ENCODE measurements at regions not wholly inside any gene's neighbourhood (a gene's known extent, or its start where the extent isn't known, plus 50 kb on each side); places are given as distances from the start of the nearest gene placed in this dataset.
A peak's percentile ranks its signal among the peaks of the same experiment; 100 is the strongest.
"Not testable (repeated sequence)": the region's sequence is repeated elsewhere in the genome, so short reads cannot be mapped to it uniquely, and the experiment has no call there.

- no peaks in the 10 kb centered on the region for H3K36me3 Mint-ChIP-seq
- no peaks in the 10 kb centered on the region for H3K9me3 Mint-ChIP-seq
- no peak overlapping the region for H3K4me3 Mint-ChIP-seq
- ATAC-seq (no peak), DNase-seq (ENCODE audit: low spot score in 2 of 2) (no peak)
- H3K27ac Mint-ChIP-seq, result no peak overlapping the region
- H3K4me1 Mint-ChIP-seq, result peaks cover 5% of the 10 kb centered on the region
Measured at GRCh38 chr3:72080800-72081199, 295.9 kb upstream of the PROK2 start.

GRCh38 chr3:72080095-72080494 is 295.1 kb upstream of the PROK2 start:
- Mint-ChIP-seq H3K36me3 (no peaks in the 10 kb centered on the region), H3K9me3 (peaks cover 6% of the 10 kb centered on the region), H3K4me1 (peaks cover 5% of the 10 kb centered on the region), H3K27ac (no peak overlapping the region), H3K4me3 (no peak overlapping the region)
- DNase-seq (ENCODE audit: low spot score in 2 of 2) (no peak), ATAC-seq (no peak)

GRCh38 chr3:72079369-72079872 is 294.5 kb upstream of the PROK2 start:
- no peak overlapping the region for H3K4me3 Mint-ChIP-seq
- no peak for DNase-seq (ENCODE audit: low spot score in 2 of 2)
- peaks cover 8% of the 10 kb centered on the region for H3K9me3 Mint-ChIP-seq
- peaks cover 5% of the 10 kb centered on the region for H3K4me1 Mint-ChIP-seq
- peak; percentile 42 for ATAC-seq
- H3K27ac Mint-ChIP-seq, result no peak overlapping the region
- no peaks in the 10 kb centered on the region for H3K36me3 Mint-ChIP-seq

- peaks cover 8% of the 10 kb centered on the region for H3K9me3 Mint-ChIP-seq
- no peak for DNase-seq (ENCODE audit: low spot score in 2 of 2)
- peaks cover 5% of the 10 kb centered on the region for H3K4me1 Mint-ChIP-seq
- H3K4me3 Mint-ChIP-seq, result no peak overlapping the region
- no peaks in the 10 kb centered on the region for H3K36me3 Mint-ChIP-seq
- no peak overlapping the region for H3K27ac Mint-ChIP-seq
- peak; percentile 34 for ATAC-seq
Measured at GRCh38 chr3:72078676-72079368, 293.9 kb upstream of the PROK2 start.

- H3K36me3 Mint-ChIP-seq, result no peaks in the 10 kb centered on the region
- H3K27ac Mint-ChIP-seq, result no peak overlapping the region
- peaks cover 8% of the 10 kb centered on the region for H3K9me3 Mint-ChIP-seq
- no peak for DNase-seq (ENCODE audit: low spot score in 2 of 2)
- H3K4me1 Mint-ChIP-seq, result peaks cover 5% of the 10 kb centered on the region
- no peak for ATAC-seq
- no peak overlapping the region for H3K4me3 Mint-ChIP-seq
Measured at GRCh38 chr3:72077473-72078259, 292.7 kb upstream of the PROK2 start.

GRCh38 chr3:72075848-72076247 is 290.9 kb upstream of the PROK2 start:
- ATAC-seq, result not testable (repeated sequence)

GRCh38 chr3:72071624-72072023 is 286.7 kb upstream of the PROK2 start:
- no peak for DNase-seq (ENCODE audit: low spot score in 2 of 2)
- Mint-ChIP-seq H3K4me1 (no peaks in the 10 kb centered on the region), H3K36me3 (no peaks in the 10 kb centered on the region), H3K4me3 (no peak overlapping the region), H3K9me3 (peaks cover 8% of the 10 kb centered on the region), H3K27ac (no peak overlapping the region)
- ATAC-seq, result no peak

More at GRCh38 chr3:72075848-72076247, 290.9 kb upstream of the PROK2 start:
- not testable (repeated sequence) for H3K4me1 Mint-ChIP-seq; H3K36me3 Mint-ChIP-seq; H3K4me3 Mint-ChIP-seq; H3K9me3 Mint-ChIP-seq; DNase-seq (ENCODE audit: low spot score in 2 of 2); H3K27ac Mint-ChIP-seq

GRCh38 chr3:72070005-72070404 is 285.1 kb upstream of the PROK2 start:
- H3K4me1 Mint-ChIP-seq, result no peaks in the 10 kb centered on the region
- no peak overlapping the region for H3K27ac Mint-ChIP-seq
- no peaks in the 10 kb centered on the region for H3K36me3 Mint-ChIP-seq
- H3K9me3 Mint-ChIP-seq, result peaks cover under 1% of the 10 kb centered on the region
- no peak for ATAC-seq
- DNase-seq (ENCODE audit: low spot score in 2 of 2), result no peak
- no peak overlapping the region for H3K4me3 Mint-ChIP-seq

GRCh38 chr3:72069543-72069942 is 284.6 kb upstream of the PROK2 start:
- Mint-ChIP-seq H3K9me3 (no peaks in the 10 kb centered on the region), H3K4me1 (no peaks in the 10 kb centered on the region), H3K36me3 (no peaks in the 10 kb centered on the region), H3K4me3 (no peak overlapping the region), H3K27ac (no peak overlapping the region)
- no peak for DNase-seq (ENCODE audit: low spot score in 2 of 2)
- no peak for ATAC-seq

- ATAC-seq, result no peak
- H3K27ac Mint-ChIP-seq, result no peak overlapping the region
- DNase-seq (ENCODE audit: low spot score in 2 of 2), result no peak
- peaks cover 4% of the 10 kb centered on the region for H3K9me3 Mint-ChIP-seq
- no peaks in the 10 kb centered on the region for H3K4me1 Mint-ChIP-seq
- no peaks in the 10 kb centered on the region for H3K36me3 Mint-ChIP-seq
- H3K4me3 Mint-ChIP-seq, result no peak overlapping the region
Measured at GRCh38 chr3:72068621-72069020, 283.7 kb upstream of the PROK2 start.

GRCh38 chr3:72067721-72068120 is 282.8 kb upstream of the PROK2 start:
- Mint-ChIP-seq H3K4me1 (no peaks in the 10 kb centered on the region), H3K9me3 (peaks cover 4% of the 10 kb centered on the region), H3K27ac (no peak overlapping the region), H3K36me3 (no peaks in the 10 kb centered on the region), H3K4me3 (no peak overlapping the region)
- ATAC-seq, result no peak
- DNase-seq (ENCODE audit: low spot score in 2 of 2), result no peak

- DNase-seq (ENCODE audit: low spot score in 2 of 2), result no peak
- H3K4me1 Mint-ChIP-seq, result no peaks in the 10 kb centered on the region
- no peak overlapping the region for H3K4me3 Mint-ChIP-seq
- peaks cover 4% of the 10 kb centered on the region for H3K9me3 Mint-ChIP-seq
- no peak overlapping the region for H3K27ac Mint-ChIP-seq
- no peaks in the 10 kb centered on the region for H3K36me3 Mint-ChIP-seq
- no peak for ATAC-seq
Measured at GRCh38 chr3:72065872-72066641, 281.1 kb upstream of the PROK2 start.

GRCh38 chr3:72065236-72065635 is 280.3 kb upstream of the PROK2 start:
- DNase-seq (ENCODE audit: low spot score in 2 of 2), result no peak
- no peak for ATAC-seq
- Mint-ChIP-seq H3K36me3 (no peaks in the 10 kb centered on the region), H3K9me3 (peaks cover 4% of the 10 kb centered on the region), H3K27ac (no peak overlapping the region), H3K4me1 (no peaks in the 10 kb centered on the region), H3K4me3 (no peak overlapping the region)

- H3K36me3 Mint-ChIP-seq, H3K9me3 Mint-ChIP-seq, H3K4me1 Mint-ChIP-seq: not testable (repeated sequence)
Measured at GRCh38 chr3:72064727-72065126, 279.8 kb upstream of the PROK2 start.

GRCh38 chr3:72062017-72062416 is 277.1 kb upstream of the PROK2 start:
- Mint-ChIP-seq H3K9me3 (peaks cover 4% of the 10 kb centered on the region), H3K4me3 (no peak overlapping the region), H3K27ac (no peak overlapping the region), H3K4me1 (no peaks in the 10 kb centered on the region), H3K36me3 (no peaks in the 10 kb centered on the region)
- ATAC-seq, result no peak
- DNase-seq (ENCODE audit: low spot score in 2 of 2), result no peak

More at GRCh38 chr3:72064727-72065126, 279.8 kb upstream of the PROK2 start:
- not testable (repeated sequence) for H3K4me3 Mint-ChIP-seq; ATAC-seq; DNase-seq (ENCODE audit: low spot score in 2 of 2); H3K27ac Mint-ChIP-seq
